Nephron progenitor cell (in vitro differentiated cells): ENCODE measurements at regions not wholly inside any gene's neighbourhood (a gene's known extent, or its start where the extent isn't known, plus 50 kb on each side); places are given as distances from the start of the nearest gene placed in this dataset.

Source experiments
- DNase-seq: peaks from one replicate; pipeline ENCODE4 v3.0.0; 2021
- H3K27ac Mint-ChIP-seq: 2 replicates; pipeline ENCODE4 v1.8.0; 2021; ENCODE audit warnings: mild to moderate bottlenecking, moderate library complexity, mixed read lengths
- H3K27me3 Mint-ChIP-seq: 2 replicates; pipeline ENCODE4 v1.8.0; 2021; ENCODE audit warnings: mild to moderate bottlenecking, low read depth, mixed read lengths; ENCODE audit not compliant: poor library complexity
- H3K36me3 Mint-ChIP-seq: 2 replicates; pipeline ENCODE4 v1.8.0; 2021; ENCODE audit warnings: low read depth, mixed read lengths
- H3K4me1 Mint-ChIP-seq: 2 replicates; pipeline ENCODE4 v1.8.0; 2021; ENCODE audit warnings: mixed read lengths
- H3K4me3 Mint-ChIP-seq: 2 replicates; pipeline ENCODE4 v1.8.0; 2021; ENCODE audit warnings: mild to moderate bottlenecking, moderate library complexity, mixed read lengths
- H3K9me3 Mint-ChIP-seq: 2 replicates; pipeline ENCODE4 v1.8.0; 2021; ENCODE audit warnings: mild to moderate bottlenecking, moderate library complexity, mixed read lengths
- TF ChIP-seq, protein P1 (sequence below): fragments of 200-600 bp; sonication (generic); IDR thresholded peaks from 2 replicates; pipeline ENCODE4 v1.5.0; 2021; ENCODE audit warnings: antibody characterized with exemption

DNA sequence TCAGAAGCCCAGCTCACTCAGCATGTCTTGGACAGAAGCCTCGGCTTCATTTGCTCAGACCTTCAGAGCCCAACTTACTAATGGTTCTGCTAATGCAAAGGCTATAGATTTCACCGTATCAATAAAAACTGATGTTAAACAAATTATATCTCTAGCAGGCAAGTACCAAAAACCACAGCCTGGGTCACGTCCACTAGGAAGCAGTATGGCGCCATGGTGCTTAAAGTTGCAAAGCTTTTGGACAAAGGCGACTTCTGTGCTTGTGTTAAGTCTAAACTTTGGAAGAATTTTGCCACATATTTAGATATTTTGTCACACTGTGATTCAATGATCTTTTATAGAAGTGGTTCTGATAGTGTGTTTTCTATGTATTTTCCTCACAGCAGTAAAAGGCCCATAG is 276.8 kb upstream of the PARD3B start:
- TF ChIP-seq, protein P1, sequence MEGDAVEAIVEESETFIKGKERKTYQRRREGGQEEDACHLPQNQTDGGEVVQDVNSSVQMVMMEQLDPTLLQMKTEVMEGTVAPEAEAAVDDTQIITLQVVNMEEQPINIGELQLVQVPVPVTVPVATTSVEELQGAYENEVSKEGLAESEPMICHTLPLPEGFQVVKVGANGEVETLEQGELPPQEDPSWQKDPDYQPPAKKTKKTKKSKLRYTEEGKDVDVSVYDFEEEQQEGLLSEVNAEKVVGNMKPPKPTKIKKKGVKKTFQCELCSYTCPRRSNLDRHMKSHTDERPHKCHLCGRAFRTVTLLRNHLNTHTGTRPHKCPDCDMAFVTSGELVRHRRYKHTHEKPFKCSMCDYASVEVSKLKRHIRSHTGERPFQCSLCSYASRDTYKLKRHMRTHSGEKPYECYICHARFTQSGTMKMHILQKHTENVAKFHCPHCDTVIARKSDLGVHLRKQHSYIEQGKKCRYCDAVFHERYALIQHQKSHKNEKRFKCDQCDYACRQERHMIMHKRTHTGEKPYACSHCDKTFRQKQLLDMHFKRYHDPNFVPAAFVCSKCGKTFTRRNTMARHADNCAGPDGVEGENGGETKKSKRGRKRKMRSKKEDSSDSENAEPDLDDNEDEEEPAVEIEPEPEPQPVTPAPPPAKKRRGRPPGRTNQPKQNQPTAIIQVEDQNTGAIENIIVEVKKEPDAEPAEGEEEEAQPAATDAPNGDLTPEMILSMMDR, result no peak
- H3K4me1 Mint-ChIP-seq, result peaks cover 45% of the 10 kb centered on the region
- no peak overlapping the region for H3K27ac Mint-ChIP-seq
- DNase-seq, result no peak
- H3K4me3 Mint-ChIP-seq, result no peak overlapping the region
- H3K9me3 Mint-ChIP-seq, result peaks cover 19% of the 10 kb centered on the region
- peaks cover 7% of the 10 kb centered on the region for H3K36me3 Mint-ChIP-seq
- peaks cover 3% of the 10 kb centered on the region for H3K27me3 Mint-ChIP-seq

DNA sequence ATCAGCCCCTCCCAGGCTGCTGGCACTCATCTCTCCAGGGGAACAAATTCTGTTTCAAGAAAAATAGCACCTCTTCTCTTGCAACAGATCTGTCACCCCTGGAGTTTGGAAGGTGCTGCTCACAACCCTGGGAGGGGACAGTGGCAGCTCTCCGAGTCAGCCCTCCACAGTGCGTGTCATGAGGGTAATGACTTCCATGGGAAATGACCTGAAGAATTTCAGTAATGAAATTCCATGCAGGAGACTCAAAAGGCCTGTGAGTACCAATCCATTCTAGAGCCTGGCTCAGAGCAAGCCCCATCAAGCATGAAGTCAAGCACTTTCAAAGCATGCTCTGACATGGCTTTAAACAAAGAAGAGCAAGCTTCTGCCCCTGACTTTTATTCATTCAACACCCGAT is 276.3 kb upstream of the PARD3B start:
- H3K27ac Mint-ChIP-seq, result no peak overlapping the region
- H3K9me3 Mint-ChIP-seq, result peaks cover 19% of the 10 kb centered on the region
- TF ChIP-seq, protein P1, result no peak
- H3K4me3 Mint-ChIP-seq, result no peak overlapping the region
- H3K27me3 Mint-ChIP-seq, result peaks cover 3% of the 10 kb centered on the region
- no peak for DNase-seq
- H3K36me3 Mint-ChIP-seq, result peaks cover 7% of the 10 kb centered on the region
- H3K4me1 Mint-ChIP-seq, result peaks cover 42% of the 10 kb centered on the region

DNA sequence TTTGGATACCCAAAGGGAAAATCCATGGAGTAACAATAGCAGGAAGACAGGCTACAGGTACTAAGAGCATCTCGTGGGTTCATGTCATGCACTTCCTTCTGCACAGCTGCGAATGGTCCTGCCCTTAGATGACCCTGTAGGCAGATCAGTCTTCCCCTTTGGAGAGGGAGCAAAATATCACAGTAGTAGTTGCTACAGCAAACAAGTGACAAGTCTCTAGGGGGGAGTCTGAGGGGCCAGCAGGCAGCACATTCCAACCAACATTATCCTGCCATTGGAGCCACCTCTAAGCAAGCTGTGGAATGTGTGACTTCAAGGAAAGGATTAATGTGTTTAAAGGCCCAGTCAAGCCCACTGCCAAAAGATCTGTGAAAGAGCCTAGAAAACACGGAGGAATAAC is 273.2 kb upstream of the PARD3B start:
- H3K9me3 Mint-ChIP-seq, result peaks cover 19% of the 10 kb centered on the region
- peaks cover 7% of the 10 kb centered on the region for H3K36me3 Mint-ChIP-seq
- TF ChIP-seq, protein P1, result no peak
- H3K27me3 Mint-ChIP-seq, result peaks cover 4% of the 10 kb centered on the region
- no peak overlapping the region for H3K4me3 Mint-ChIP-seq
- no peak overlapping the region for H3K27ac Mint-ChIP-seq
- H3K4me1 Mint-ChIP-seq, result peaks cover 11% of the 10 kb centered on the region
- DNase-seq, result no peak

DNA sequence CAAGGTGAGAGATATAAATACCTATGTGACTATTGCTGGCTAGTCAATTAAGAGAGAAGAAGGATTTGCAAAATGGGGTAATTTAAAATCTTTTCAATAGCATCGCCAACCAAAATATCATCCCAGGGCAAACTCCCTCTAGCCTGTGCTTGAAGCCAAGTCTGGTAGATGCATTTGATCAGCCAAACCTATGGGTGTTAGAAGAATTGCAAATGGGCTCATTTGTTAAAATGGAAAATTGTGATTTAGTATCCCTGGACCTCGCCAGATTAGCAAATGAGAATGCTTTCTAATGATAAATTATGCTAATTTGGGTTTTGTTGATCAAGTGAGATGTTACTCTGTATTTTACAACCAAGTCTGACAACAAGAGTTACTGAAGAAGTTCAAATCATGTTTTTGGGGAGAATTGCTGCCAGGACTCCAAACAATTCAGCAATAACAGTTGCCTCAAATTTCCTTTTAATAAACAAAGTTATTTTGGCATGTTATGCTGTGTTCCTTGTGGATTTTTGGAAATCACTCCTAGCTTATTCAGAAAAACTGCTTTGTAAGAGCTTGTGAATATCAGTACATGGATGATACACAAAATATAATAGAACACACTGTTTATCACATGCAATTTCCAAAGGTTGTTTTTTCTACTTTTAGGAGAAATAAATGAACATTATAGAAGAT is 272.5 kb upstream of the PARD3B start:
- H3K27me3 Mint-ChIP-seq, result peaks cover 4% of the 10 kb centered on the region
- H3K9me3 Mint-ChIP-seq, result peaks cover 19% of the 10 kb centered on the region
- no peak overlapping the region for H3K4me3 Mint-ChIP-seq
- peaks cover 7% of the 10 kb centered on the region for H3K36me3 Mint-ChIP-seq
- H3K4me1 Mint-ChIP-seq, result peaks cover 11% of the 10 kb centered on the region
- no peak for DNase-seq
- no peak overlapping the region for H3K27ac Mint-ChIP-seq
- TF ChIP-seq, protein P1, result no peak

DNA sequence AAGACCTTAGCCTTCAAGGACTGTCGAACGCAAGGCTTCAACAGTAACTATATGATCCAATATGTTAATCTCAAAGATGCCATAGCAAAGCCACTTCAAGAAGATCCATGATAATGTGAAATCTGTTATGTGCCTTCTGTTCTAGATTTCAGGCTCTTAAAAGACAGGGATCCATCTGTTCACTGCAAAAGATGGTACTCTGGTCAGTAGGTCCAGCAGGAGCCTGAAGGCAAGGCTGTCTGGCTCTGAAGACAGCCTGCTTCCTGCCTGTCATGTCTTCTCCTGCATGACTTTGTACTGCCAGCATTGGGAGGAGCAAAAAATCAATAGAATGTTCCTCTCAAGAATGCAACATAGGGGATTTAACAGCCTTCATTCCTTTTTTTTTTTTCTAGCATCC is 270.8 kb upstream of the PARD3B start:
- no peak for DNase-seq
- no peak overlapping the region for H3K4me3 Mint-ChIP-seq
- H3K4me1 Mint-ChIP-seq, result peaks cover 11% of the 10 kb centered on the region
- H3K36me3 Mint-ChIP-seq, result peaks cover 7% of the 10 kb centered on the region
- H3K27ac Mint-ChIP-seq, result no peak overlapping the region
- H3K9me3 Mint-ChIP-seq, result peaks cover 15% of the 10 kb centered on the region
- peaks cover 4% of the 10 kb centered on the region for H3K27me3 Mint-ChIP-seq
- TF ChIP-seq, protein P1, result no peak

DNA sequence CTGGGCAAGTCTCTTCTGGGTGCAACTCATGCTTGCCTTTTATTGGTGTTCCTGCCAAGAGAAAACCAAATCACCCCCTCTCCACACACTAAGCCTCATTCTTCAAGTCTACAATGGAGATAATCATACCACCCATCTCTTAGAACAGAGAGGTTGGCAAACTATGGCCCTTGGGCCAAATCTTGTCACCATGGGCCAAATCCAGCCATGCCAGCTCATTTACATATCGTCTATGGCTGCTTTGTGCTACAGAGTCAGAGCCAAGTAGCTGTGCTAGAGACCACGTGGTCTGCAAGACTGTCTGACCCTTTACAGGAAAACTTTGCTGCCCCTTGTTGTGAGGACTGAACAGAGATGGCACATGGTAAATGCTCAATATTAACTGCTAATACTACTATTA is 270.3 kb upstream of the PARD3B start:
- Mint-ChIP-seq H3K9me3 (peaks cover 10% of the 10 kb centered on the region), H3K27ac (no peak overlapping the region), H3K4me1 (peaks cover 11% of the 10 kb centered on the region), H3K4me3 (no peak overlapping the region), H3K27me3 (peaks cover 4% of the 10 kb centered on the region), H3K36me3 (peaks cover 7% of the 10 kb centered on the region)
- DNase-seq, result no peak
- TF ChIP-seq, protein P1, result no peak
